Glomerular endothelial cell (primary cell): ENCODE measurements at regions not wholly inside any gene's neighbourhood (a gene's known extent, or its start where the extent isn't known, plus 50 kb on each side); places are given as distances from the start of the nearest gene placed in this dataset.
"Not testable (repeated sequence)": the region's sequence is repeated elsewhere in the genome, so short reads cannot be mapped to it uniquely, and the experiment has no call there.

Experiments used
- DNase-seq: peaks from one replicate; pipeline ENCODE4 v3.0.0-alpha.2; 2011; ENCODE audit warnings: low read depth, low spot score; ENCODE audit errors: extremely low read depth

- DNase-seq = no peak
Measured at GRCh38 chr17:71480099-71480498, 640.7 kb upstream of the SOX9 start.

- no peak for DNase-seq
Measured at GRCh38 chr17:71482625-71483024, 638.2 kb upstream of the SOX9 start.

GRCh38 chr17:71484546-71484945, 636.3 kb upstream of the SOX9 start:
- DNase-seq = no peak

GRCh38 chr17:71485426-71485825, 635.4 kb upstream of the SOX9 start:
- no peak for DNase-seq

- no peak for DNase-seq
Measured at GRCh38 chr17:71486261-71486660, 634.6 kb upstream of the SOX9 start.

- no peak for DNase-seq
Measured at GRCh38 chr17:71488851-71489250, 632.0 kb upstream of the SOX9 start.

GRCh38 chr17:71494062-71494855, 626.6 kb upstream of the SOX9 start:
- no peak for DNase-seq

GRCh38 chr17:71495420-71495819, 625.4 kb upstream of the SOX9 start:
- no peak for DNase-seq

- no peak for DNase-seq
Measured at GRCh38 chr17:71496552-71496951, 624.3 kb upstream of the SOX9 start.

- DNase-seq = no peak
Measured at GRCh38 chr17:71500761-71501555, 619.9 kb upstream of the SOX9 start.

- DNase-seq = no peak
Measured at GRCh38 chr17:71501711-71502110, 619.1 kb upstream of the SOX9 start.

GRCh38 chr17:71502443-71502842, 618.4 kb upstream of the SOX9 start:
- no peak for DNase-seq

- DNase-seq = no peak
Measured at GRCh38 chr17:71503710-71504465, 616.9 kb upstream of the SOX9 start.

- no peak for DNase-seq
Measured at GRCh38 chr17:71505200-71505599, 615.6 kb upstream of the SOX9 start.

- no peak for DNase-seq
Measured at GRCh38 chr17:71505981-71506380, 614.8 kb upstream of the SOX9 start.

- no peak for DNase-seq
Measured at GRCh38 chr17:71511266-71511995, 609.4 kb upstream of the SOX9 start.

- not testable (repeated sequence) for DNase-seq
Measured at GRCh38 chr17:71513725-71514124, 607.1 kb upstream of the SOX9 start.

- DNase-seq = no peak
Measured at GRCh38 chr17:71516149-71516548, 604.7 kb upstream of the SOX9 start.

- DNase-seq = no peak
Measured at GRCh38 chr17:71519285-71519684, 601.5 kb upstream of the SOX9 start.

GRCh38 chr17:71521724-71522123, 599.1 kb upstream of the SOX9 start:
- DNase-seq = no peak

- no peak for DNase-seq
Measured at GRCh38 chr17:71522383-71522782, 598.4 kb upstream of the SOX9 start.
